HCT116 (cell line): ENCODE measurements at regions not wholly inside any gene's neighbourhood (a gene's known extent, or its start where the extent isn't known, plus 50 kb on each side); places are given as distances from the start of the nearest gene placed in this dataset.

Experiments used
- ATAC-seq: fragments of 200-7000 bp; cut with Tn5 transposase; 2 replicates; pipeline ENCODE4 v1.9.1; 2020; ENCODE audit warnings: mild to moderate bottlenecking, moderate library complexity
- BruUV-seq: library from RNA; stranded (reverse); fragments of 400-500 nt; replicated peaks from 2 replicates; lab custom pipeline; 2021; lab: Mats Ljungman, UMichigan
- CTCF ChIA-PET: fragments of 300-600 bp; sonication (Branson Sonifier 250); formaldehyde crosslinking; loops from one replicate; lab custom pipeline; 2021; ENCODE audit warnings: antibody characterized with exemption; lab: Charles Lee
- POLR2A ChIA-PET: fragments of 300-600, 350-600 bp; sonication (Branson Sonifier 250); formaldehyde crosslinking; loops from one replicate; lab custom pipeline; 2021; ENCODE audit warnings: antibody characterized with exemption; lab: Charles Lee
- RAD21 ChIA-PET, 2 experiments: fragments of 300-600 bp; sonication (Branson Sonifier 250); formaldehyde crosslinking; loops; one replicate each; lab custom pipeline; 2023; ENCODE audit warnings: low total read pairs in 2 of 2; ENCODE audit not compliant: uncharacterized antibody in 2 of 2, unreplicated experiment in 2 of 2, low non-redundant PET in 1 of 2; lab: Charles Lee
- DNase-seq: peaks from one replicate; pipeline ENCODE4 v3.0.0-alpha.2; 2010; ENCODE audit warnings: low read depth, low spot score
- H2AFZ ChIP-seq: fragments of 200-600 bp; shearing (Covaris generic), sonication (generic); 2 replicates; pipeline ENCODE4 v1.6.1; 2017; ENCODE audit warnings: low read depth, mixed run types, mixed read lengths, antibody characterized with exemption, low read length; ENCODE audit not compliant: poor library complexity, severe bottlenecking
- H3K27ac ChIP-seq: 2 replicates; pipeline ENCODE4 v1.5.1; 2012; ENCODE audit warnings: low read depth, low read length
- H3K27me3 ChIP-seq: fragments of 200-600 bp; sonication (generic); 2 replicates; pipeline ENCODE4 v1.6.1; 2016; ENCODE audit warnings: mixed run types, low read length, mixed read lengths; ENCODE audit not compliant: insufficient read depth
- H3K36me3 ChIP-seq, 2 experiments: fragments of 200-500 bp in 1 of 2; fragments of 200-600 bp in 1 of 2; sonication (Bioruptor generic) in 1 of 2; sonication (generic) in 1 of 2; 2 replicates each; pipeline versions ENCODE4 v1.5.1 to v1.6.1; 2014 to 2016; ENCODE audit warnings: low read length in 2 of 2, inconsistent platforms in 1 of 2, mixed read lengths in 1 of 2, mixed run types in 1 of 2; ENCODE audit not compliant: insufficient read depth in 2 of 2, control insufficient read depth in 1 of 2
- H3K4me1 ChIP-seq, 2 experiments: fragments of 200-600 bp in 1 of 2; sonication (generic) in 1 of 2; 2 replicates each; pipeline versions ENCODE4 v1.5.1 to v1.6.1; 2012 to 2017; ENCODE audit warnings: low read length in 2 of 2, inconsistent platforms in 1 of 2, mild to moderate bottlenecking in 1 of 2, mixed read lengths in 1 of 2, mixed run types in 1 of 2, moderate library complexity in 1 of 2; ENCODE audit not compliant: insufficient read depth in 2 of 2, control insufficient read depth in 1 of 2
- H3K4me2 ChIP-seq: fragments of 200-600 bp; sonication (generic); 2 replicates; pipeline ENCODE4 v1.6.1; 2017; ENCODE audit warnings: mixed run types, low read length, mixed read lengths
- H3K4me3 ChIP-seq, 2 experiments: fragments of 200-600 bp in 1 of 2; sonication (generic) in 1 of 2; replicated peaks in 1 of 2; 2 replicates each; pipeline ENCODE4 v1.5.1; 2011 to 2016; ENCODE audit warnings: low read length in 2 of 2, control low read depth in 1 of 2, low read depth in 1 of 2, mild to moderate bottlenecking in 1 of 2, mixed read lengths in 1 of 2, mixed run types in 1 of 2
- H3K79me2 ChIP-seq: fragments of 200-600 bp; sonication (generic); 2 replicates; pipeline ENCODE4 v1.6.1; 2017; ENCODE audit warnings: mild to moderate bottlenecking, mixed run types, low read length, moderate library complexity, mixed read lengths; ENCODE audit not compliant: insufficient read depth
- H3K9ac ChIP-seq: fragments of 200-600 bp; sonication (generic); 2 replicates; pipeline ENCODE4 v1.6.1; 2016; ENCODE audit warnings: low read length, mixed read lengths
- H3K9me2 ChIP-seq: fragments of 200-600 bp; sonication (generic), shearing (Covaris generic); 2 replicates; pipeline ENCODE4 v1.6.1; 2017; ENCODE audit warnings: mixed run types, mild to moderate bottlenecking, moderate library complexity; ENCODE audit not compliant: insufficient read depth
- H3K9me3 ChIP-seq, 2 experiments: fragments of 200-500 bp in 1 of 2; fragments of 200-600 bp in 1 of 2; sonication (Bioruptor generic) in 1 of 2; sonication (generic) in 1 of 2; 2 replicates each; pipeline ENCODE4 v1.6.1; 2014 to 2017; ENCODE audit warnings: low read length in 2 of 2, mixed read lengths in 2 of 2, inconsistent platforms in 1 of 2, low read depth in 1 of 2, mild to moderate bottlenecking in 1 of 2, mixed run types in 1 of 2, moderate library complexity in 1 of 2; ENCODE audit not compliant: control insufficient read depth in 1 of 2, insufficient read depth in 1 of 2
- H4K20me1 ChIP-seq: fragments of 200-600 bp; sonication (generic), shearing (Covaris generic); 2 replicates; pipeline ENCODE4 v1.6.1; 2017; ENCODE audit warnings: mixed run types, mild to moderate bottlenecking, moderate library complexity; ENCODE audit not compliant: insufficient read depth
- ATF3 ChIP-seq: IDR thresholded peaks from 2 replicates; pipeline ENCODE4 v1.6.1; 2012
- CBX3 ChIP-seq: IDR thresholded peaks from 2 replicates; pipeline ENCODE4 v1.6.1; 2012; ENCODE audit warnings: low read depth
- CEBPB ChIP-seq: IDR thresholded peaks from 2 replicates; pipeline ENCODE4 v1.6.1; 2012; ENCODE audit warnings: low read depth
- CTCF ChIP-seq, 3 experiments: fragments of 200-600 bp in 1 of 3; sonication (generic) in 1 of 3; IDR thresholded peaks in 2 of 3; conservative IDR thresholded peaks in 1 of 3; 2 replicates each; pipeline ENCODE4 v1.5.1; 2012 to 2017; ENCODE audit warnings: low read depth in 2 of 3, low read length in 2 of 3, antibody characterized with exemption in 1 of 3, borderline replicate concordance in 1 of 3, control low read depth in 1 of 3, mild to moderate bottlenecking in 1 of 3, mixed read lengths in 1 of 3, mixed run types in 1 of 3, moderate library complexity in 1 of 3; ENCODE audit not compliant: insufficient read depth in 1 of 3
- EZH2 ChIP-seq: fragments of 200-600 bp; sonication (generic); IDR thresholded peaks from 2 replicates; pipeline ENCODE4 v1.6.1; 2017; ENCODE audit warnings: antibody characterized with exemption, mixed run types
- EZH2phosphoT487 ChIP-seq: fragments of 200-600 bp; IDR thresholded peaks from 2 replicates; pipeline ENCODE4 v1.6.1; 2018; ENCODE audit warnings: antibody characterized with exemption, borderline replicate concordance
- FOSL1 ChIP-seq: IDR thresholded peaks from 2 replicates; pipeline ENCODE4 v1.6.1; 2012; ENCODE audit warnings: low read depth
- POLR2AphosphoS5 ChIP-seq: IDR thresholded peaks from 2 replicates; pipeline ENCODE4 v1.6.1; 2011; ENCODE audit warnings: mild to moderate bottlenecking, low read depth, low read length, moderate library complexity
- RAD21 ChIP-seq: IDR thresholded peaks from 2 replicates; pipeline ENCODE4 v1.6.1; 2012; ENCODE audit warnings: low read depth, mild to moderate bottlenecking
- REST ChIP-seq: IDR thresholded peaks from 2 replicates; pipeline ENCODE4 v1.6.1; 2012; ENCODE audit warnings: low read depth
- SP1 ChIP-seq: IDR thresholded peaks from 2 replicates; pipeline ENCODE4 v1.6.1; 2012; ENCODE audit warnings: low read depth
- SRF ChIP-seq: IDR thresholded peaks from 2 replicates; pipeline ENCODE4 v1.6.1; 2012; ENCODE audit warnings: low read depth
- TCF7L2 ChIP-seq: IDR thresholded peaks from 2 replicates; pipeline ENCODE4 v1.7.0; 2011; ENCODE audit warnings: borderline replicate concordance, inconsistent platforms; ENCODE audit not compliant: insufficient read depth, insufficient read length; ENCODE audit errors: extremely low read depth
- YY1 ChIP-seq: IDR thresholded peaks from 2 replicates; pipeline ENCODE4 v1.6.1; 2011; ENCODE audit warnings: low read length, low read depth, moderate library complexity, mild to moderate bottlenecking; ENCODE audit not compliant: insufficient replicate concordance; ENCODE audit errors: extremely low read depth
- ZBTB33 ChIP-seq: IDR thresholded peaks from 2 replicates; pipeline ENCODE4 v1.6.1; 2011; ENCODE audit warnings: mild to moderate bottlenecking, low read length, moderate library complexity; ENCODE audit not compliant: insufficient replicate concordance; ENCODE audit errors: extremely low read depth
- ZNF274 ChIP-seq: fragments of 200-500 bp; sonication (Bioruptor generic); IDR thresholded peaks from 2 replicates; pipeline ENCODE4 v1.6.1; 2014; ENCODE audit warnings: mild to moderate bottlenecking, low read depth, low read length, inconsistent platforms
- intact Hi-C: fragments of 100-400 bp; cut with micrococcal nuclease; formaldehyde crosslinking; loops from 2 replicates; pipeline ENCODE4 v1.10.0; 2022

GRCh38 chr12:25768151-25768550, 190.3 kb upstream of the RASSF8 start:
- H3K27me3 ChIP-seq: no peaks in the 10 kb centered on the region
- intact Hi-C loops: no loop called here
- BruUV-seq: no TSS peak
- no peaks in the 10 kb centered on the region for H4K20me1 ChIP-seq
- no peak overlapping the region for H3K9ac ChIP-seq
- RAD21 ChIA-PET: no interaction called here
- no peaks in the 10 kb centered on the region for H3K36me3 ChIP-seq
- no peak overlapping the region for H3K4me3 ChIP-seq
- H3K4me1 ChIP-seq: no peaks in the 10 kb centered on the region
- no peaks in the 10 kb centered on the region for H3K79me2 ChIP-seq
- DNase-seq (no peak), ATAC-seq (no peak)
- CTCF ChIA-PET: interaction anchor here (0.7 kb wide), 1 partner anchor 147 kb away, joined by 5 read pairs; no protein-coding TSS in a partner anchor
- no peak overlapping the region for H3K4me2 ChIP-seq
- H3K9me3 ChIP-seq: no peaks in the 10 kb centered on the region
- H3K9me2 ChIP-seq: no peaks in the 10 kb centered on the region
- POLR2A ChIA-PET: no interaction called here
- H3K27ac ChIP-seq: no peak overlapping the region
- TF ChIP-seq CEBPB (no peak), CBX3 (no peak), SP1 (no peak), FOSL1 (no peak), SRF (no peak), EZH2phosphoT487 (no peak), REST (no peak), YY1 (no peak), POLR2AphosphoS5 (no peak), ZBTB33 (no peak), RAD21 (no peak), ATF3 (no peak), EZH2 (no peak), ZNF274 (no peak), CTCF (IDR thresholded peaks at IDR 0.05 in 2 of 3, conservative IDR thresholded peaks at IDR 0.05 in 1 of 3; ENCODE audit: borderline replicate concordance in 1 of 3, insufficient read depth in 1 of 3, low read depth in 2 of 3, low read length in 2 of 3) (no peak), TCF7L2 (no peak)
- TF ChIP-seq, all 23 proteins: peak for 0
- no peak overlapping the region for H2AFZ ChIP-seq
